Stimulated activated naive B cell treated with anti-CD40 and anti-IgM and Interleukin-4, amounts not matched to agents 10 μg/mL and 1 μg/mL and 100 μg/mL, for 72 hours (primary cell): ENCODE measurements at regions not wholly inside any gene's neighbourhood (a gene's known extent, or its start where the extent isn't known, plus 50 kb on each side); places are given as distances from the start of the nearest gene placed in this dataset.
"Not testable (repeated sequence)": the region's sequence is repeated elsewhere in the genome, so short reads cannot be mapped to it uniquely, and the experiment has no call there.

Experiments used
- ATAC-seq, 2 donors: fragments of 150-1000 bp; cut with Tn5 transposase; replicated peaks; 2 replicates each; pipeline ENCODE4 v1.10.0; 2021; ENCODE audit warnings: moderate library complexity in 1 of 2
- DNase-seq: peaks from one replicate; pipeline ENCODE4 v3.0.0; 2021
- H3K27ac Mint-ChIP-seq: one replicate; pipeline ENCODE4 v1.8.0; 2022; ENCODE audit warnings: mild to moderate bottlenecking, mixed read lengths
- H3K27me3 Mint-ChIP-seq, 2 donors: one replicate each; pipeline ENCODE4 v1.8.0; 2022; ENCODE audit warnings: mixed read lengths in 2 of 2
- H3K36me3 Mint-ChIP-seq, 2 donors: one replicate each; pipeline ENCODE4 v1.8.0; 2022; ENCODE audit warnings: mixed read lengths in 2 of 2, mild to moderate bottlenecking in 1 of 2
- H3K4me1 Mint-ChIP-seq, 2 donors: one replicate each; pipeline ENCODE4 v1.8.0; 2022; ENCODE audit warnings: mixed read lengths in 2 of 2, mild to moderate bottlenecking in 1 of 2
- H3K4me3 Mint-ChIP-seq, 2 donors: one replicate each; pipeline ENCODE4 v1.8.0; 2022; ENCODE audit warnings: mild to moderate bottlenecking in 2 of 2, mixed read lengths in 2 of 2, moderate library complexity in 1 of 2
- H3K9me3 Mint-ChIP-seq, 2 donors: one replicate each; pipeline ENCODE4 v1.8.0; 2022; ENCODE audit warnings: mixed read lengths in 2 of 2, mild to moderate bottlenecking in 1 of 2

DNA sequence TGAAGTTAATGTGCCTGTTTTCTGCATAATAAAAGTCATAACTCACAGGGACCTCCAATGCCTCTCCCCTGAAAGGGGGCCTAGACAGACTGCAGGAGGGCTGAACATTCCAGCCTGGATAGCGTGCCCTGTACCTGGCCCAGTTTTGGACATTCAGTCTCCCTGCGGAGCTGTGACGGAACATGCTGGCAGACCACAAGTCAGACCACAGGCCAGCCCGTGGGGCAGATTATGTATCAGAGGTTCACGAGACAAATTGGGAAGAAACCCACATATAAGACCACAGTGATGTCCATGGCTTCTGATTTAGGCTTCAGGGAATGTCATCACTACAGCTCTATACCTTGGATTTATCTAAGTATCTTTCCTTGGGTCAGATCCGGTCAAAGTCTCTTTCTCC is 151.5 kb upstream of the POU3F1 start:
- no peak for DNase-seq
- H3K27ac Mint-ChIP-seq = no peak overlapping the region
- H3K4me1 Mint-ChIP-seq = no peaks in the 10 kb centered on the region
- no peaks in the 10 kb centered on the region for H3K36me3 Mint-ChIP-seq
- peaks cover 1 to 4% of the 10 kb centered on the region in 2 donors for H3K9me3 Mint-ChIP-seq
- ATAC-seq = no peak
- no peak overlapping the region for H3K4me3 Mint-ChIP-seq
- peaks cover 11 to 20% of the 10 kb centered on the region in 2 donors for H3K27me3 Mint-ChIP-seq

DNA sequence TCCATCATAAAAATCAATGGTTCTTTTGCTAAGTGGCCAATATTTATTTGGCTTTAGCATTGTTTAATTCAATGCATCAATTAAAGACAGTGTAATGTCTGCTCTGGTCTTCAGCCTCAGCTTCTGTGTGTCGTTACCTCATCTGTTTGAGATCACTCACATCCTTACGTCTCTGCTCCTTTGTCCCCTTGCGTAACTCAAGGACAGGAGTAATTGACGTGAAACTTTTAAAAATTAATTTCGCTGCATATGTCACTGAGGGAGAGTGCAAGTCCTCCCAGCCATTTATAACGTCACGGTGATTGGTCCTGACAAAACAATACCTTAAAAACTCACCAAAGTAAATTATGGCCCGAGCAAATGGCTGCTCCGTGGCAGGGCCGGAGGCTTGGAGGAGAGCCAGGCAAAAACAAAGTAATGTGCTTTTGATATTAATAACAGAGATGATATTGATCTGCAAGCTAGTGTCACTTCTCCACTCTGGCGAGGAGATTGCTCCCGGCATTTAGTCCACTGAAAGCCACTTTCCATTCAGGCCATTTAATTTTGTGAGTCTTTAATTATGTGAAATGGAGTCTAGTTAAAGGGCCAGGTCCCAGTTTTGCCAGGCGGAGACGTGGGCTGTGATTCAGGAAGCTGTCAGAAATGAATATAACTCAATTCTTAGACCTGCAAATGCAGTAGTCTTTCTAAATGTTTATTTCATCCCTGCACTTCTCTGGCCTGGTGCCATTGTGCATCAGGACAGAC is 150.9 kb upstream of the POU3F1 start:
- Mint-ChIP-seq H3K9me3 (peaks cover 1 to 4% of the 10 kb centered on the region in 2 donors), H3K36me3 (no peaks in the 10 kb centered on the region), H3K4me3 (no peak overlapping the region), H3K4me1 (no peaks in the 10 kb centered on the region), H3K27me3 (peaks cover 15 to 26% of the 10 kb centered on the region in 2 donors), H3K27ac (no peak overlapping the region)
- ATAC-seq (no peak), DNase-seq (no peak)

DNA sequence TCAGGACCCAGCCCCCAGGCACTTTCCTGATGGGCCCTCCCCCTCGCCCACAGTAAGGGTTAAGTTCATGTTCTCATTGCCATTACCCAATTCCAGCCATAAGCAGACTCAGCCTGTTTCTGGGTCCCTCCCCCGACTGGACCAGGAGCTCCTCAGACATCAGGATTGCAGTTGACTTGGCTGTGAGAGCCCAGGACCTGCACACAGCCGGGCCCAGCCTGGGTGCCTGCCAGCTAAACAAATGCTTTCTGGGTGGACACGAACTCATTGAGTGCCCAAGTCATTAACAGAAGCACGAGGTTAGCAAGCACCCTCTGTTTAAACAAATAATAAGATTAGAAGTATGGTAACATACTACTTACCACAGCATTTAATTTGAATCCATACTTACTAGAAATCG is 147.9 kb upstream of the POU3F1 start:
- H3K27me3 Mint-ChIP-seq = peaks cover 25 to 44% of the 10 kb centered on the region in 2 donors
- no peak overlapping the region for H3K27ac Mint-ChIP-seq
- ATAC-seq = no peak
- H3K36me3 Mint-ChIP-seq = no peaks in the 10 kb centered on the region
- DNase-seq = no peak
- no peaks in the 10 kb centered on the region for H3K9me3 Mint-ChIP-seq
- H3K4me3 Mint-ChIP-seq = no peak overlapping the region
- peaks cover 9 to 10% of the 10 kb centered on the region in 2 donors for H3K4me1 Mint-ChIP-seq

DNA sequence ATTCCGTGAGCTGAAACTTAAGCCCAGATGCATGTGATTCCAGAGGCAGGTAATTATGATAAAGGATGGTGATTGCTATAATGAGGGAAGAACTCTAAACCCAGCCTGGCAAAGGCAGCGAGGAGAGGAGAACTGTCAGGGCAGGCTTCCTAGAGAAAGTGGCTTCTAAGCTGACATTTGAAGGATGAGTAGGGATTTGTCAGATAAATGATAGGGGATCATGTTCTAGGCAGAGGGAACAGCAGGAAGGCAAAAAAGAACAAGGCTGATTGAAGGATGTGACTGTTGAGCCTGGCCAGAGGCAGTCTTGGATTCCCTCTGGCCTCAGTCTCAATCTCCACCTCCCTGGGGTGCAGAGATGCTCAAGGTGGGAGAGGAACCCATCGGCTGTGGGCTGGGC is 146.4 kb upstream of the POU3F1 start:
- Mint-ChIP-seq H3K4me3 (no peak overlapping the region), H3K36me3 (no peaks in the 10 kb centered on the region)

DNA sequence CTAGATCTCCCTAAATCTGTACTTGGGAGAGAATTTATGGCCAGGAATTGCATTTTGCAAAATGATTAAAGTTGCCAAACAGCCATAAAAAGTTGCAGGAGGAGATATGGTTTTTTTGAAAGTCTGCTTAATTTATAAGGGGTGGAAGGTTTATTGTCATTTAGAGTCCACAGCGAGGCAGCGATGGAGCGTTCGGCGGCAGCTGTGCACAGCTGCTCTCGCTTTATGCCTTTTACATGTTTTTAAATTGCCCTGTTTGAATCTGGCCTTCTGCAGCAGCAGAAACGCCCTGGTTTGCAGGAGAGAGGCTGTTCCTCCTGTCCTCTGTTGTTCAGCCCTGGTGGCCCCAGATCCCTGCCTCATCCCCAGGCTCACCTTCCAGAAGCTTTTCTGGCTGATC is 144.9 kb upstream of the POU3F1 start:
- H3K9me3 Mint-ChIP-seq = peaks cover 0 to 3% of the 10 kb centered on the region in 2 donors
- no peak overlapping the region for H3K4me3 Mint-ChIP-seq

More for the DNA sequence above, 146.4 kb upstream of the POU3F1 start:
- no peak for DNase-seq
- ATAC-seq = no peak
- H3K27ac Mint-ChIP-seq = no peak overlapping the region
- peaks cover 0 to 3% of the 10 kb centered on the region in 2 donors for H3K9me3 Mint-ChIP-seq
- H3K27me3 Mint-ChIP-seq = peaks cover 34 to 48% of the 10 kb centered on the region in 2 donors
- peaks cover 9 to 10% of the 10 kb centered on the region in 2 donors for H3K4me1 Mint-ChIP-seq

DNA sequence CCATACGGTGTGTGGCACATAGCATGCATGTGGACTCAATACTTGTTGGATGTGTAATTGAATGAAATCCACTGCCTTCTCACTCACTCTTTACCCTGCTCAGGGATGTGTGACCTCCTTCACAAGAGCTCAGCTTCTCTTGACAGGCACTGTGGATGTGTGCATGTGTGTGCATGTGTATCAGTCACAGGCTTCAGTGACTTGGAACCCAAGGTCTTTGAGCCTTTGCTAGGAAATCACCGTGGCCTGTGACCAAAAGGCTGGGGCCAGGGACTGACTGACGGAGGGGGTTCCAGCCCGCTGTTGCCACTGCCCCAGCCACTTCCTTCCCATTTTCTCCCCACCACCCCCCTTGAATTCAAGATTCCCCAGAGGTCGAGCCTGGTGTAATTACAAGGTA is 144.4 kb upstream of the POU3F1 start:
- DNase-seq (peak; percentile 14), ATAC-seq (peak; percentile 78 to 92)
- Mint-ChIP-seq H3K27me3 (peaks cover 45 to 61% of the 10 kb centered on the region in 2 donors), H3K27ac (no peak overlapping the region), H3K4me3 (no peak overlapping the region), H3K4me1 (peaks cover 9 to 10% of the 10 kb centered on the region in 2 donors), H3K9me3 (peaks cover 0 to 3% of the 10 kb centered on the region in 2 donors), H3K36me3 (no peaks in the 10 kb centered on the region)

More for the DNA sequence above, 144.9 kb upstream of the POU3F1 start:
- ATAC-seq (no peak), DNase-seq (no peak)
- Mint-ChIP-seq H3K27ac (no peak overlapping the region), H3K36me3 (no peaks in the 10 kb centered on the region), H3K27me3 (peaks cover 40 to 56% of the 10 kb centered on the region in 2 donors), H3K4me1 (peaks cover 9 to 10% of the 10 kb centered on the region in 2 donors)

DNA sequence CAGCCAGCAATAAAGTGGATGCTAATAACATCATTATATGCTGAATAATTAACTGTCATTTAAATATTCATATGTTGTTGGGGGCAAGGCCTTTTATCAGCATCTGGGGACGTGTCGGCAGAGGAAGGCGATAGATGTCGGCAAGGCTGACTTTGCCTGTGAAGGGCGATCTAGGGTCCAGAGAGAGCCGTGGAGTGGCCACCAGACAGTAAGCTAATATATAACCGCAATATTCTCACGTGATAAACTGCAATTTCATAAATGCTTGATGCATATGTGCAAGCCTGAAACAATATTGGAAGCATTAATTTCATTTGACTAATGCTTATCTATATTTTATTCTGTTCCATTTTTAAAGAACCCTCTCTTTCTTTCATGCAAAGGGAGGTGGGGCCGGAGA is 141.0 kb upstream of the POU3F1 start:
- no peaks in the 10 kb centered on the region for H3K36me3 Mint-ChIP-seq
- DNase-seq (no peak), ATAC-seq (no peak)
- no peak overlapping the region for H3K4me3 Mint-ChIP-seq
- H3K27ac Mint-ChIP-seq = no peak overlapping the region
- peaks cover 45 to 53% of the 10 kb centered on the region in 2 donors for H3K27me3 Mint-ChIP-seq
- H3K4me1 Mint-ChIP-seq = peaks cover 9 to 10% of the 10 kb centered on the region in 2 donors
- peaks cover 0 to 3% of the 10 kb centered on the region in 2 donors for H3K9me3 Mint-ChIP-seq

DNA sequence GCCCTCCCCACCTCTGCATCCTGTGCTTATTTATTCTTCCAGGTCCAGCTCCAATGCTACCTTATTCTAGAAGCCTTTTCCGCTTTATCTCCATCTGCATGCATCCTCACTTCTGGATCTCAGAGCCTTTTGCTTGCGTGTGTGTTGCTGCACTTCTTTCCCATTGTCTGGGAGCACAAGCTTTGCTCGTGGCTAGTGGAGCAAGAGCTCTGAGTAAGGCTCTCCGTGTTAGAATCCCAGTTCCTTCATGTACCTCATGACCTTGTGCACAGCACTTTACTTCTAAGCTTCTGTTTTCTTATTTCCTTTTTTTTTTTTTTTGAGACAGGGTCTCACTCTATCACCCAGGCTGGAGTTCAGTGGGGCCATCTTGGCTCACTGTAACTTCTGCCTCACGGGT is 140.0 kb upstream of the POU3F1 start:
- H3K36me3 Mint-ChIP-seq = no peaks in the 10 kb centered on the region
- peaks cover 0 to 3% of the 10 kb centered on the region in 2 donors for H3K9me3 Mint-ChIP-seq
- no peak overlapping the region for H3K27ac Mint-ChIP-seq
- peaks cover 42 to 48% of the 10 kb centered on the region in 2 donors for H3K27me3 Mint-ChIP-seq
- DNase-seq (no peak), ATAC-seq (no peak)
- H3K4me3 Mint-ChIP-seq = no peak overlapping the region
- peaks cover 7 to 9% of the 10 kb centered on the region in 2 donors for H3K4me1 Mint-ChIP-seq

DNA sequence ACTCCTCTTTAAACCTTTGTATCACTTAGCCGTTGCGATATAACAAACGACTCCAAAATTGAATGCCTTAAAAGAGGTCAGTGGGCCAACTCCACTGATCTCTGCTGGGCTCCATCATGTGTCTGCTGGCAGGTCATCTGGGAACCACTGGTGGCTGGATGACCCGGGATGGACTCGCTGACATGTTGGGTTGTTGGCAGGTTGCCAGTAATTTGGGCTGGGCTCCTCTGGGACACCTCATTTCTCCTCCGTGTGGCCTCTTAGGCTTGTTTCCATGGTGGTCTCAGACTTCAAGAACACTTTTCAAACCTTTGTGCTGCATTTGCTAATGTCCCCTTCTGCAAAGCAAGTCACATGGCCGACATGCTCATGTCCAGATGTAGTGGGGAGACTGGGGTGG is 139.3 kb upstream of the POU3F1 start:
- ATAC-seq (no peak), DNase-seq (no peak)
- Mint-ChIP-seq H3K4me1 (peaks cover under 1 to 6% of the 10 kb centered on the region in 2 donors), H3K9me3 (peaks cover 1 to 4% of the 10 kb centered on the region in 2 donors), H3K4me3 (no peak overlapping the region), H3K27ac (no peak overlapping the region), H3K27me3 (peaks cover 41 to 48% of the 10 kb centered on the region in 2 donors), H3K36me3 (peaks cover 0 to under 1% of the 10 kb centered on the region in 2 donors)

DNA sequence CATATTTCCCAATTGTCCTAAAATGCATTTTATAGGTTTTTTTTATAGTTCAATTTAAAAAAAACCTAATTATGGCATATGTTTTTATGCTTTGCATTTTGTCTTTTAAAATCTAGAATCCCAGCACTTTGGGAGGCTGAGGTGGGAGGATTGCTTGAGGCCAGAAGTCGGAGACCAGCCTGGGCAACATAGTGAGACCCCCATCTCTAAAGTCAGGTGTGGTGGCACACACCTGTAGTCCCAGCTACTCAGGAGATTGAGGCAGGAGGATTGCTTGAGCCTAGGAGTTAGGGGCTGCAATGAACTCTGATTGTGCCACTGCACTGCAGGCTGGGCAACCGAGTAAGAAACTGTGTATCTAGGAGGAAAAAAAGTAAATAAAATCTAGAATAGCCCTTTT is 137.2 kb upstream of the POU3F1 start:
- no peak for ATAC-seq
- H3K4me3 Mint-ChIP-seq = no peak overlapping the region
- peaks cover 31 to 45% of the 10 kb centered on the region in 2 donors for H3K27me3 Mint-ChIP-seq
- H3K36me3 Mint-ChIP-seq = peaks cover 0 to 3% of the 10 kb centered on the region in 2 donors
- H3K4me1 Mint-ChIP-seq = no peaks in the 10 kb centered on the region
- no peak overlapping the region for H3K27ac Mint-ChIP-seq
- H3K9me3 Mint-ChIP-seq = peaks cover 6 to 7% of the 10 kb centered on the region in 2 donors
- DNase-seq = no peak

DNA sequence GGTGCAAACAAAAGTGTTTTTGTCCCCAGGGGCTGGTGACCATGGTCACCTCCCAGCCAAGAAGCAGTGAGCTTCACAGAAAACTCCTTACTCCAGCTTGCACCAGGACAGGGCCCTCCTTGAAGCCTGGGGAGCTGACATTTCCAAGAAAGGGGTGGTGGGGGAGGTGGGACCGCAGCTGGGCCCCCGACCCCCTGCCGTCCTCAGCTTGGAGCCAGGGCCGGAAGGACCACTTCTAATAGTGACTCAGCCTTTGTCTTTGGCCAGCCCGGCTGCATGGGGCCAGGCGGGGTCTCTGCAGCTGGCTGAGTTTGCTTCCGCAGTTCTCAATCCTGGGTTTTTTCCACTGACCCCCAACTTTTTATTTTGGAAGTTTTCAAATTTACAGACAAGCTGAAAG is 136.5 kb upstream of the POU3F1 start:
- DNase-seq (no peak), ATAC-seq (no peak)
- H3K9me3 Mint-ChIP-seq = peaks cover 6 to 7% of the 10 kb centered on the region in 2 donors
- H3K36me3 Mint-ChIP-seq = peaks cover 0 to 3% of the 10 kb centered on the region in 2 donors
- H3K27ac Mint-ChIP-seq = no peak overlapping the region
- peaks cover 25 to 42% of the 10 kb centered on the region in 2 donors for H3K27me3 Mint-ChIP-seq
- H3K4me3 Mint-ChIP-seq = no peak overlapping the region
- H3K4me1 Mint-ChIP-seq = no peaks in the 10 kb centered on the region

DNA sequence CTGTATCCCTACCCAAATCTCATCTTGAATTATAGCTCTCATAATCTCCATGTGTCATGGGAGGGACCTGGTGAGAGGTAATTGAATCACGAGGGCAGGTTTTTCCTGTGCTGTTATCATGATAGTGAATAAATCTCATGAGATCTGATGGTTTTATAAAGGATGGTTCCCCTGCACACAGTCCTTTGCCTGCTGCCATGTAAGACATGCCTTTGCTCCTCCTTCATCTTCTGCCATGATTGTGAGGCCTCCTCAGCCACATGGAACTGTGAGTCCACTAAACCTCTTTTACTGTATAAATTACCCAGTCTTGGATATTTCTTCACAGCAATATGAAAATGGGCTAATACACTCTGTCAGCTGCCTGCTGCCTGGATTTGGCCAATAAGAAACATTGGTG is 133.8 kb upstream of the POU3F1 start:
- H3K36me3 Mint-ChIP-seq, H3K4me1 Mint-ChIP-seq, DNase-seq, H3K9me3 Mint-ChIP-seq, ATAC-seq, H3K4me3 Mint-ChIP-seq, H3K27ac Mint-ChIP-seq: not testable (repeated sequence)
- H3K27me3 Mint-ChIP-seq = peaks cover 8 to 23% of the 10 kb centered on the region in 2 donors

DNA sequence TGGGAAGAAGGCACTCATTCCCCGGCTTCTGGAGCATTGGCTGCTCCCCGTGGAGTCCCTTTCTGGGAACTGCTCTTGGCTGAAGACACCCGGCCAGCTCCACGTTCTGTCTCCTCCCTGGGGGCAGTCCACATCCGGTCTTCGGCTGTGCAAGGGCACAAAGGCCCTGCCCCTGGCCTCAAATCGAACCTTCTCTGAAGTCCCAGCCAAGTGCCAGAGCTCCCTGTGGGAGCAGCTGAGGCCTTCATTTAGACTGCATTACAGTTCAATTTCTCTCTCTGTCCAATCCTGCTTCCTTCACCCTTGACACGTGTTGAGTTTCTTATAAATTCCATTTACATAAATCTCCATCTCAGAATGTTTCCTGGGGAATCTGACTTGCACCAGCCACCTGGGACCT is 132.9 kb upstream of the POU3F1 start:
- no peak for ATAC-seq
- Mint-ChIP-seq H3K4me1 (peaks cover 0 to 2% of the 10 kb centered on the region in 2 donors), H3K9me3 (peaks cover 6 to 7% of the 10 kb centered on the region in 2 donors), H3K27me3 (peaks cover 3 to 16% of the 10 kb centered on the region in 2 donors), H3K4me3 (no peak overlapping the region), H3K27ac (peak overlapping the region; percentile 25), H3K36me3 (peaks cover 0 to 3% of the 10 kb centered on the region in 2 donors)
- no peak for DNase-seq

DNA sequence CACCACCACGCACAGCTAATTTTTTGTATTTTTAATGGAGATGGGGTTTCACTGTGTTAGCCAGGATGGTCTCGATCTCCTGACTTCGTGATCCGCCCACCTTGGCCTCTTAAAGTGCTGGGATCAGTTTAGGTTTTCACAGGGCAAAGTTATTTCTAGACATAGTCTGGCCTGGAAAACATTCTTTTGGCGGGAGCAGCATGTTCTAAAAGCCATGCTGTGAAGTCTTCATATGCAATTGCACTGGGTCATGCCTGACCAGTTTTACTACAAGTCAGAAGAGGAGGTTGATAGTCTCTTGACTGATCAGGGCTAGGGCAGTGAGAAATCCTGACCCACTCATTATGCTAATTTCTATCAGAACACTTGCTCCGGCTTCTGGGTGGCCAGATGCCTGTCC is 131.6 kb upstream of the POU3F1 start:
- H3K9me3 Mint-ChIP-seq = peaks cover 6 to 7% of the 10 kb centered on the region in 2 donors
- no peak overlapping the region for H3K4me3 Mint-ChIP-seq
- no peak for ATAC-seq
- no peak for DNase-seq
- H3K27me3 Mint-ChIP-seq = peaks cover 3 to 16% of the 10 kb centered on the region in 2 donors
- H3K36me3 Mint-ChIP-seq = peaks cover 0 to 3% of the 10 kb centered on the region in 2 donors
- peaks cover 13% of the 10 kb centered on the region in 2 donors for H3K4me1 Mint-ChIP-seq
- no peak overlapping the region for H3K27ac Mint-ChIP-seq

DNA sequence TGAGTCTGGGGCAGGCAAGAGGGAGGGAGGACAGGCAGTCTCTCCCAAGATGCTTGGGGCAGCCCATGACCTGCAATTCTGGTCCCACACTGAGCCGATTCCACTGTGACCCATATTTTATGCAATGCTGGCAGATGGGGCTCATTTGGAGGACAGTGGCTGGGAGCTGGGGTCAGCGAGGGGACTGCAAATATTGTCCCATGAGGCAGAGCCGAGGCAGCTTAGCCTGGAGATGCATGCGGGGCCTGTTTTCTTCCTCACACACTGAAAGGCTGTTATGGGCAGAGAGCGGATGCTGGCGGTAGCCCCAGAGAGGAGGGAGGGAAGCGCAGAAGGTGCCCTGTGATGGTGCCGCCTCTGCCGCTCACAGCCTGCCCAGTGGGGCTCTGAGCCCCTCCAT is 128.5 kb upstream of the POU3F1 start:
- no peak overlapping the region for H3K4me3 Mint-ChIP-seq
- no peaks in the 10 kb centered on the region for H3K9me3 Mint-ChIP-seq
- H3K4me1 Mint-ChIP-seq = peaks cover 18 to 22% of the 10 kb centered on the region in 2 donors
- no peak for ATAC-seq
- DNase-seq = no peak
- H3K27ac Mint-ChIP-seq = peak overlapping the region; percentile 56
- peaks cover 0 to 6% of the 10 kb centered on the region in 2 donors for H3K27me3 Mint-ChIP-seq
- no peaks in the 10 kb centered on the region for H3K36me3 Mint-ChIP-seq
